ENCODE measurements at regions not wholly inside any gene's neighbourhood (a gene's known extent, or its start where the extent isn't known, plus 50 kb on each side); places are given as distances from the start of the nearest gene placed in this dataset.

DNA sequence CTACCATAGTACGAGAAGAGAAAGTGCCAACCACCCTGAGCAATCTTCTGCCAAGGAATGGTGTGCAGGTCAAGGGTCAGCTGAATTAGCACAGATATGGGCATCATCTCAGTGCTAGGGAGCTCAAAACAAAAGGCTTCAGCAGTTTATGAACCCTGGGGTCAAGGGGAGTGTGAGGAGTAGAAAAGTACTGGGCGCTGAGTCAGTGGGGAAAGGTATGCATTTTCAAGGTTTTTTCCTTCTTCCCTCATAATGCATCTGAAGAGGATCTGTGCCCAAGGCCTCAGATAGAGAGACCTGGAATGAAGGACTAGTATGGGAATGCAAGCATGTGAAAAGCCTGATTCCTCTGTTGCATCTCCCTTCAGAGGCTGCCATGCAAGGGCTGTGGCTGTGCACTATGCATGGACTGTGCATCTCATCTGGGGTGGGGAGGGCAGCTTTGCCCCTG lies 81.7 kb downstream of the PERP start (continued):
- TF ChIP-seq, protein P1, sequence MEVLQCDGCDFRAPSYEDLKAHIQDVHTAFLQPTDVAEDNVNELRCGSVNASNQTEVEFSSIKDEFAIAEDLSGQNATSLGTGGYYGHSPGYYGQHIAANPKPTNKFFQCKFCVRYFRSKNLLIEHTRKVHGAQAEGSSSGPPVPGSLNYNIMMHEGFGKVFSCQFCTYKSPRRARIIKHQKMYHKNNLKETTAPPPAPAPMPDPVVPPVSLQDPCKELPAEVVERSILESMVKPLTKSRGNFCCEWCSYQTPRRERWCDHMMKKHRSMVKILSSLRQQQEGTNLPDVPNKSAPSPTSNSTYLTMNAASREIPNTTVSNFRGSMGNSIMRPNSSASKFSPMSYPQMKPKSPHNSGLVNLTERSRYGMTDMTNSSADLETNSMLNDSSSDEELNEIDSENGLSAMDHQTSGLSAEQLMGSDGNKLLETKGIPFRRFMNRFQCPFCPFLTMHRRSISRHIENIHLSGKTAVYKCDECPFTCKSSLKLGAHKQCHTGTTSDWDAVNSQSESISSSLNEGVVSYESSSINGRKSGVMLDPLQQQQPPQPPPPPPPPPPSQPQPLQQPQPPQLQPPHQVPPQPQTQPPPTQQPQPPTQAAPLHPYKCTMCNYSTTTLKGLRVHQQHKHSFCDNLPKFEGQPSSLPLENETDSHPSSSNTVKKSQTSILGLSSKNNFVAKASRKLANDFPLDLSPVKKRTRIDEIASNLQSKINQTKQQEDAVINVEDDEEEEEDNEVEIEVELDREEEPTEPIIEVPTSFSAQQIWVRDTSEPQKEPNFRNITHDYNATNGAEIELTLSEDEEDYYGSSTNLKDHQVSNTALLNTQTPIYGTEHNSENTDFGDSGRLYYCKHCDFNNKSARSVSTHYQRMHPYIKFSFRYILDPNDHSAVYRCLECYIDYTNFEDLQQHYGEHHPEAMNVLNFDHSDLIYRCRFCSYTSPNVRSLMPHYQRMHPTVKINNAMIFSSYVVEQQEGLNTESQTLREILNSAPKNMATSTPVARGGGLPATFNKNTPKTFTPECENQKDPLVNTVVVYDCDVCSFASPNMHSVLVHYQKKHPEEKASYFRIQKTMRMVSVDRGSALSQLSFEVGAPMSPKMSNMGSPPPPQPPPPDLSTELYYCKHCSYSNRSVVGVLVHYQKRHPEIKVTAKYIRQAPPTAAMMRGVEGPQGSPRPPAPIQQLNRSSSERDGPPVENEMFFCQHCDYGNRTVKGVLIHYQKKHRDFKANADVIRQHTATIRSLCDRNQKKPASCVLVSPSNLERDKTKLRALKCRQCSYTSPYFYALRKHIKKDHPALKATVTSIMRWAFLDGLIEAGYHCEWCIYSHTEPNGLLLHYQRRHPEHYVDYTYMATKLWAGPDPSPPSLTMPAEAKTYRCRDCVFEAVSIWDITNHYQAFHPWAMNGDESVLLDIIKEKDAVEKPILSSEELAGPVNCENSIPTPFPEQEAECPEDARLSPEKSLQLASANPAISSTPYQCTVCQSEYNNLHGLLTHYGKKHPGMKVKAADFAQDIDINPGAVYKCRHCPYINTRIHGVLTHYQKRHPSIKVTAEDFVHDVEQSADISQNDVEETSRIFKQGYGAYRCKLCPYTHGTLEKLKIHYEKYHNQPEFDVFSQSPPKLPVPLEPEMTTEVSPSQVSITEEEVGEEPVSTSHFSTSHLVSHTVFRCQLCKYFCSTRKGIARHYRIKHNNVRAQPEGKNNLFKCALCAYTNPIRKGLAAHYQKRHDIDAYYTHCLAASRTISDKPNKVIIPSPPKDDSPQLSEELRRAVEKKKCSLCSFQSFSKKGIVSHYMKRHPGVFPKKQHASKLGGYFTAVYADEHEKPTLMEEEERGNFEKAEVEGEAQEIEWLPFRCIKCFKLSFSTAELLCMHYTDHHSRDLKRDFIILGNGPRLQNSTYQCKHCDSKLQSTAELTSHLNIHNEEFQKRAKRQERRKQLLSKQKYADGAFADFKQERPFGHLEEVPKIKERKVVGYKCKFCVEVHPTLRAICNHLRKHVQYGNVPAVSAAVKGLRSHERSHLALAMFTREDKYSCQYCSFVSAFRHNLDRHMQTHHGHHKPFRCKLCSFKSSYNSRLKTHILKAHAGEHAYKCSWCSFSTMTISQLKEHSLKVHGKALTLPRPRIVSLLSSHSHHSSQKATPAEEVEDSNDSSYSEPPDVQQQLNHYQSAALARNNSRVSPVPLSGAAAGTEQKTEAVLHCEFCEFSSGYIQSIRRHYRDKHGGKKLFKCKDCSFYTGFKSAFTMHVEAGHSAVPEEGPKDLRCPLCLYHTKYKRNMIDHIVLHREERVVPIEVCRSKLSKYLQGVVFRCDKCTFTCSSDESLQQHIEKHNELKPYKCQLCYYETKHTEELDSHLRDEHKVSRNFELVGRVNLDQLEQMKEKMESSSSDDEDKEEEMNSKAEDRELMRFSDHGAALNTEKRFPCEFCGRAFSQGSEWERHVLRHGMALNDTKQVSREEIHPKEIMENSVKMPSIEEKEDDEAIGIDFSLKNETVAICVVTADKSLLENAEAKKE (CRISPR knock-in tag; IDR thresholded peaks at IDR 0.05): no peak
- TF ChIP-seq EZH2 (IDR thresholded peaks at IDR 0.05; ENCODE audit: low read depth, unreplicated experiment): no peak
- TF ChIP-seq EZH2phosphoT487 (IDR thresholded peaks at IDR 0.05; ENCODE audit: unreplicated experiment): no peak
- no peak for TF ChIP-seq POLR2AphosphoS5 (IDR thresholded peaks at IDR 0.05; ENCODE audit: low read depth)
- no peak for TF ChIP-seq STAT1 (IDR thresholded peaks at IDR 0.05; ENCODE audit: unreplicated experiment)

DNA sequence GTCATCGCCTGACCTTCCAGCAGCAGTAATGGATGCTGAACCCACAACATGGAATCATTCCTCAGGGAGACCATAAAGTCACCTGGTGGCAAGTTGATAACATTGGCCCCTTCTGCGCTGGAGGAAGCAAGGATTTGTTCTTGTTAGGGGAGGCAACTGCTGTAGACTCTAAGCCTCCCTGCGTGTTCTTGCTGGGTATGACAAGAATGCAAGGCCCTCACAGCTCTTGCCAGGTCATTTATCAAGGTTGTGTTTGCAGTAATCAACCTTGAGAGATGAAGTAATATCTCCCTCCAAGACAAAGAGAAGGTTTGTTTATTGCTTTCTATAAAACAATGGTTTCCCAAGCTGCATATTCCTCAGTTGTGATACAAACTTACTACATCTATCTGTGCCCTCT lies 80.9 kb downstream of the PERP start:
- H3K4me2 ChIP-seq: no peak overlapping the region
- H3K27ac Mint-ChIP-seq: no peak overlapping the region
- no peak overlapping the region for H3K4me3 ChIP-seq
- no peak for DNase-seq (ENCODE audit: low spot score)
- H3K9me3 Mint-ChIP-seq: no peaks in the 10 kb centered on the region
- H3F3A ChIP-seq (replicated peaks; ENCODE audit: low read depth): no peaks in the 10 kb centered on the region
- H3K79me2 ChIP-seq (replicated peaks; ENCODE audit: insufficient read depth): no peaks in the 10 kb centered on the region
- H4K20me1 ChIP-seq (replicated peaks; ENCODE audit: insufficient read depth): no peaks in the 10 kb centered on the region
- H3K9me2 ChIP-seq (ENCODE audit: insufficient read depth): peaks cover 4% of the 10 kb centered on the region; the same call in 1 of the 2 replicates
- no peak overlapping the region for H2AFZ ChIP-seq
- H3K4me3 Mint-ChIP-seq: no peak overlapping the region
- no peak overlapping the region for H3K27ac ChIP-seq (ENCODE audit: low read depth)
- no peaks in the 10 kb centered on the region for H3K4me1 ChIP-seq (ENCODE audit: insufficient read depth)
- no peak for ATAC-seq
- no peaks in the 10 kb centered on the region for H3K27me3 ChIP-seq (ENCODE audit: insufficient read depth)
- H3K27me3 Mint-ChIP-seq (ENCODE audit: insufficient read depth, low read depth, poor library complexity): no peaks in the 10 kb centered on the region
- no peaks in the 10 kb centered on the region for H3K36me3 Mint-ChIP-seq (ENCODE audit: low read depth)
- H3K36me3 ChIP-seq (ENCODE audit: insufficient read depth): no peaks in the 10 kb centered on the region
- H3K4me1 Mint-ChIP-seq: no peaks in the 10 kb centered on the region
- TF ChIP-seq, protein P1 (CRISPR knock-in tag; IDR thresholded peaks at IDR 0.05): no peak
- no peak for TF ChIP-seq NANOG (IDR thresholded peaks at IDR 0.05; ENCODE audit: borderline replicate concordance)
- TF ChIP-seq STAT1 (IDR thresholded peaks at IDR 0.05; ENCODE audit: unreplicated experiment): no peak
- TF ChIP-seq, protein P2, sequence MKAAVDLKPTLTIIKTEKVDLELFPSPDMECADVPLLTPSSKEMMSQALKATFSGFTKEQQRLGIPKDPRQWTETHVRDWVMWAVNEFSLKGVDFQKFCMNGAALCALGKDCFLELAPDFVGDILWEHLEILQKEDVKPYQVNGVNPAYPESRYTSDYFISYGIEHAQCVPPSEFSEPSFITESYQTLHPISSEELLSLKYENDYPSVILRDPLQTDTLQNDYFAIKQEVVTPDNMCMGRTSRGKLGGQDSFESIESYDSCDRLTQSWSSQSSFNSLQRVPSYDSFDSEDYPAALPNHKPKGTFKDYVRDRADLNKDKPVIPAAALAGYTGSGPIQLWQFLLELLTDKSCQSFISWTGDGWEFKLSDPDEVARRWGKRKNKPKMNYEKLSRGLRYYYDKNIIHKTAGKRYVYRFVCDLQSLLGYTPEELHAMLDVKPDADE (IDR thresholded peaks at IDR 0.05): no peak
- TF ChIP-seq ZNF331 (CRISPR knock-in tag; IDR thresholded peaks at IDR 0.05; ENCODE audit: low read depth): no peak
- no peak for TF ChIP-seq CREB1 (CRISPR knock-in tag; IDR thresholded peaks at IDR 0.05; ENCODE audit: low read depth)
- TF ChIP-seq EZH2 (IDR thresholded peaks at IDR 0.05; ENCODE audit: low read depth, unreplicated experiment): no peak
